Ishikawa (cell line): ENCODE measurements at regions not wholly inside any gene's neighbourhood (a gene's known extent, or its start where the extent isn't known, plus 50 kb on each side); places are given as distances from the start of the nearest gene placed in this dataset.

Source experiments
- CEBPB ChIP-seq: IDR thresholded peaks from 2 replicates; pipeline ENCODE4 v1.6.1; 2012
- CREB1 ChIP-seq: IDR thresholded peaks from 2 replicates; pipeline ENCODE4 v1.6.1; 2012; ENCODE audit warnings: low read depth
- EGR1 ChIP-seq: IDR thresholded peaks from 2 replicates; pipeline ENCODE4 v1.6.1; 2012
- EP300 ChIP-seq: IDR thresholded peaks from 2 replicates; pipeline ENCODE4 v1.6.1; 2012; ENCODE audit warnings: borderline replicate concordance
- FOXM1 ChIP-seq: IDR thresholded peaks from 2 replicates; pipeline ENCODE4 v1.6.1; 2012; ENCODE audit warnings: low read depth, borderline replicate concordance
- NFIC ChIP-seq: IDR thresholded peaks from 2 replicates; pipeline ENCODE4 v1.6.1; 2012
- RAD21 ChIP-seq: IDR thresholded peaks from 2 replicates; pipeline ENCODE4 v1.6.1; 2012; ENCODE audit warnings: low read depth
- TAF1 ChIP-seq: IDR thresholded peaks from 2 replicates; pipeline ENCODE4 v1.6.1; 2012; ENCODE audit warnings: low read depth, mild to moderate bottlenecking
- TCF12 ChIP-seq: IDR thresholded peaks from 2 replicates; pipeline ENCODE4 v1.6.1; 2012; ENCODE audit warnings: low read depth
- TEAD4 ChIP-seq: IDR thresholded peaks from 2 replicates; pipeline ENCODE4 v1.6.1; 2012
- YY1 ChIP-seq: IDR thresholded peaks from 2 replicates; pipeline ENCODE4 v1.6.1; 2012; ENCODE audit warnings: low read depth
- ZBTB7A ChIP-seq: IDR thresholded peaks from 2 replicates; pipeline ENCODE4 v1.6.1; 2012; ENCODE audit warnings: low read depth
- TF ChIP-seq, protein P1 (sequence below): IDR thresholded peaks from 2 replicates; pipeline ENCODE4 v1.6.1; 2012; ENCODE audit warnings: low read depth, mild to moderate bottlenecking
- TF ChIP-seq, protein P2 (sequence below): IDR thresholded peaks from 2 replicates; pipeline ENCODE4 v1.6.1; 2012
- TF ChIP-seq, protein P3 (sequence below): IDR thresholded peaks from 2 replicates; pipeline ENCODE4 v1.6.1; 2012

DNA sequence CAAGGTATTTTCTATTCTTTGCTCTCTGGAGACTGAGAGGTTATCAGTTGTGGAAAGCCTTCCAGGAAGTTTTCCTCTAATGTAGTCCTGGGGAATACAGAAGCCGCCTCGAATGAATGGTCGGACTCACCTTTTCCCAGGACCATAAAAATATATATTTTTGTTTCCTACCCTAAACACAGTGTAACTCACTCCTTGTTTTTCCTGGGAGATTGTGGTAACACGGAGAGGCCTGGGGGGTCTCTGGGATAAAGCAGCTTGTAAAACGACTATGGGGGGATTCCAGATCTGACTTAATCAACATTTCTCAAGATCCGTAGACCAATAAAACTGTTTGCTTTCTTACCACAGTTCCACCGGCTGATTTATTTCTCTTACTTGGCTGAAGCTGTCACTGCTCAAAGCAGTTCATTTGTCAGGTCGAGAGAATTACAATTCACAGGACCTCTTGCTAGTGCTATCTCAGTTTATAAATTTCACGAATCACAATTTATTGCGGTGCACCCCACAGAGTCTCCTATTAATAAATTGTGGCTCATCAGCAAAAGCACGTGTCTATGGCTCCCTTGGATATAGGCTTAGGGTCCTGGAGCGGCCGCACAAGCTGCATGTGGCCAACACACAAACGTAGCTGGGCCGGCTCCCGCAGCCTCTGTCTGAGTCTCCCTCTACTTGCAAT lies 176.3 kb upstream of the BMPER start:
- TF ChIP-seq EGR1 = no peak
- TF ChIP-seq, protein P1, sequence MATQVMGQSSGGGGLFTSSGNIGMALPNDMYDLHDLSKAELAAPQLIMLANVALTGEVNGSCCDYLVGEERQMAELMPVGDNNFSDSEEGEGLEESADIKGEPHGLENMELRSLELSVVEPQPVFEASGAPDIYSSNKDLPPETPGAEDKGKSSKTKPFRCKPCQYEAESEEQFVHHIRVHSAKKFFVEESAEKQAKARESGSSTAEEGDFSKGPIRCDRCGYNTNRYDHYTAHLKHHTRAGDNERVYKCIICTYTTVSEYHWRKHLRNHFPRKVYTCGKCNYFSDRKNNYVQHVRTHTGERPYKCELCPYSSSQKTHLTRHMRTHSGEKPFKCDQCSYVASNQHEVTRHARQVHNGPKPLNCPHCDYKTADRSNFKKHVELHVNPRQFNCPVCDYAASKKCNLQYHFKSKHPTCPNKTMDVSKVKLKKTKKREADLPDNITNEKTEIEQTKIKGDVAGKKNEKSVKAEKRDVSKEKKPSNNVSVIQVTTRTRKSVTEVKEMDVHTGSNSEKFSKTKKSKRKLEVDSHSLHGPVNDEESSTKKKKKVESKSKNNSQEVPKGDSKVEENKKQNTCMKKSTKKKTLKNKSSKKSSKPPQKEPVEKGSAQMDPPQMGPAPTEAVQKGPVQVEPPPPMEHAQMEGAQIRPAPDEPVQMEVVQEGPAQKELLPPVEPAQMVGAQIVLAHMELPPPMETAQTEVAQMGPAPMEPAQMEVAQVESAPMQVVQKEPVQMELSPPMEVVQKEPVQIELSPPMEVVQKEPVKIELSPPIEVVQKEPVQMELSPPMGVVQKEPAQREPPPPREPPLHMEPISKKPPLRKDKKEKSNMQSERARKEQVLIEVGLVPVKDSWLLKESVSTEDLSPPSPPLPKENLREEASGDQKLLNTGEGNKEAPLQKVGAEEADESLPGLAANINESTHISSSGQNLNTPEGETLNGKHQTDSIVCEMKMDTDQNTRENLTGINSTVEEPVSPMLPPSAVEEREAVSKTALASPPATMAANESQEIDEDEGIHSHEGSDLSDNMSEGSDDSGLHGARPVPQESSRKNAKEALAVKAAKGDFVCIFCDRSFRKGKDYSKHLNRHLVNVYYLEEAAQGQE = no peak
- TF ChIP-seq CREB1 = no peak
- no peak for TF ChIP-seq RAD21
- no peak for TF ChIP-seq EP300
- no peak for TF ChIP-seq NFIC
- no peak for TF ChIP-seq FOXM1
- TF ChIP-seq ZBTB7A = no peak
- TF ChIP-seq TCF12 = no peak
- TF ChIP-seq, protein P2, sequence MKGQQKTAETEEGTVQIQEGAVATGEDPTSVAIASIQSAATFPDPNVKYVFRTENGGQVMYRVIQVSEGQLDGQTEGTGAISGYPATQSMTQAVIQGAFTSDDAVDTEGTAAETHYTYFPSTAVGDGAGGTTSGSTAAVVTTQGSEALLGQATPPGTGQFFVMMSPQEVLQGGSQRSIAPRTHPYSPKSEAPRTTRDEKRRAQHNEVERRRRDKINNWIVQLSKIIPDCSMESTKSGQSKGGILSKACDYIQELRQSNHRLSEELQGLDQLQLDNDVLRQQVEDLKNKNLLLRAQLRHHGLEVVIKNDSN = no peak
- TF ChIP-seq YY1 = no peak
- no peak for TF ChIP-seq CEBPB
- no peak for TF ChIP-seq TAF1

DNA sequence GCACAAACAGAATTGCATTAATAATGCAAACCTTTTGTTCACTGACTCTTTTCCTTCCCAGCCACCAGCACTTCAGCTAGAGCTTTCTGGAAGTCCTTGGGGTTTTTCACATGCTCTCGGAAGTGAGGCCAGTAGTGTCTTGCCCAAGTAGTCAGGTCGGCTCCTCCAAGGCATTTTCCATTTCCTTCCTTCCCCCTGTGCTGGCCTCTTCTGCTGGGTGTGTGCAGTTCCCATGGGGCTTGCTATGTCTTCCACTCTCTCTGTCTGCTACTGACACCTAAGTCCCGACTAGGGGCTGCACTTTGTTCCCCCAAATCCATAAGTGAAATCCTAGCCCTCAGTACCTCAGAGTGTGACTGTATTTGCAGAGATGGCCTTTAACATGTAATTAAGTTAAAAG lies 175.6 kb upstream of the BMPER start:
- no peak for TF ChIP-seq TAF1
- TF ChIP-seq ZBTB7A = no peak

DNA sequence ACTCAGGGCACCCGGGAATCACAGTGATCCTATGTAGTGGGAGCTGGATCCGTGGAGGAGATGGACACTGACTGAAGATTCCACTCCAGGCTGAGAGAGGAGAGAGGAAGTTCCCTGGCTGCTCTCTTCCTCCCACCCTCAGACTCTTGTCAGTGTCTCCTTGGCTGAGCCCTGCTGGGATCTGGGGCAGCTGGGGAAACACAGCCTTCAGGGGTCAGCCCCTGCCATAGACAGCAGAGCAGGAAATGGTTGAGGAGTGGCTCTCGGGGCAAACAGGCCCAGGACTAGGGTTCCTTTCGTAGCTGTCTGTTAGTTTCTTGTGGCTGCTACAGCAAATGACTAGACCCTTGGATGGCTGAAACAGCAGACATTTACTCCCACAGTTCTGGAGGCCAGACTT lies 174.4 kb upstream of the BMPER start:
- no peak for TF ChIP-seq EP300
- TF ChIP-seq NFIC = no peak
- no peak for TF ChIP-seq CREB1
- TF ChIP-seq, protein P1 = no peak

DNA sequence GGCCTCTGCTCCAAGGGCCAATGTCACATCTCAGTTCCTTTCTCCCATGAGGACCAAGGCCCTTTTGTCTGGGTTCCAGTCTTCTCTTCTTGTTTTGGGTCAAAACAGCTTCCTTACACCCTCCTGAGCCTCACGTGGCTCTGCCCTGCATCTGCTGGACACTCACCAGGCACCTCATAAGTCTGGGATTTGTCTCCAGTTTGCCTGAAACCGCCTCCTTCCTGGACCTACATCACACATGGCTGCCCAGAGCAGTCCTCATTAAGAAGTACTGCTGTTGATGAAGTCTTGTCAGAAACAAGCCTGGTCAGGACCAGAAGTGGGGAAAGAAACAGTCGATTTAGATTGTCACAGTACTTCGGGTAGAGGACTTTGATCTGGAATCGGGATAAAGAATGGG lies 173.4 kb upstream of the BMPER start:
- TF ChIP-seq, protein P1 = no peak
- TF ChIP-seq CEBPB = no peak
- TF ChIP-seq TAF1 = no peak
- TF ChIP-seq EP300 = no peak
- no peak for TF ChIP-seq TEAD4
- TF ChIP-seq ZBTB7A = no peak
- TF ChIP-seq EGR1 = no peak
- TF ChIP-seq FOXM1 = no peak
- no peak for TF ChIP-seq CREB1
- TF ChIP-seq YY1 = no peak
- TF ChIP-seq, protein P3, sequence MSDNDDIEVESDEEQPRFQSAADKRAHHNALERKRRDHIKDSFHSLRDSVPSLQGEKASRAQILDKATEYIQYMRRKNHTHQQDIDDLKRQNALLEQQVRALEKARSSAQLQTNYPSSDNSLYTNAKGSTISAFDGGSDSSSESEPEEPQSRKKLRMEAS = no peak
- no peak for TF ChIP-seq NFIC
- TF ChIP-seq RAD21 = no peak
- TF ChIP-seq, protein P2 = no peak
- TF ChIP-seq TCF12 = no peak

DNA sequence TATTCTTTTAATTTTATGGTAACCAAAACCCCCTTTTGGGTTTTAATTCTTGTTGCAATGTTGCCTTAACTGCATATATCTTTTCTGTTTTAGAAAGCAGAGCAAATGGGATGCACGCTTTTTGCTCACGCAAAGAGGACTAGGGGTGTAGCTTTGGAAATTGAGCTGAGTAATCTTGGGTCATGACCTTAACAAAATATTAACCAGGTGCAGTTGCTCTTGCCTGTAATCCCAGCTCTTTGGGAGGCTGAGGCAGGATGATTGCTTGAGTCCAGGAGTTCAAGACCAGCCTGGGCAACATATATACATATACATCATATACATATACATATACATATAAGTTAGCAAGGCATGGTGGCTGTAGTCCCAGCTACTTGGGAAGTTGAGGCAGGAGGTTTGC lies 172.9 kb upstream of the BMPER start:
- TF ChIP-seq, protein P1 = no peak
- no peak for TF ChIP-seq NFIC
- TF ChIP-seq CEBPB = no peak
- no peak for TF ChIP-seq ZBTB7A
- TF ChIP-seq EP300 = no peak
- TF ChIP-seq, protein P3 = no peak
- no peak for TF ChIP-seq RAD21
- no peak for TF ChIP-seq YY1
- TF ChIP-seq EGR1 = no peak
- TF ChIP-seq CREB1 = no peak
- no peak for TF ChIP-seq FOXM1
- TF ChIP-seq TEAD4 = no peak
- no peak for TF ChIP-seq TAF1
